ENCODE measurements at regions not wholly inside any gene's neighbourhood (a gene's known extent, or its start where the extent isn't known, plus 50 kb on each side); places are given as distances from the start of the nearest gene placed in this dataset.

DNA sequence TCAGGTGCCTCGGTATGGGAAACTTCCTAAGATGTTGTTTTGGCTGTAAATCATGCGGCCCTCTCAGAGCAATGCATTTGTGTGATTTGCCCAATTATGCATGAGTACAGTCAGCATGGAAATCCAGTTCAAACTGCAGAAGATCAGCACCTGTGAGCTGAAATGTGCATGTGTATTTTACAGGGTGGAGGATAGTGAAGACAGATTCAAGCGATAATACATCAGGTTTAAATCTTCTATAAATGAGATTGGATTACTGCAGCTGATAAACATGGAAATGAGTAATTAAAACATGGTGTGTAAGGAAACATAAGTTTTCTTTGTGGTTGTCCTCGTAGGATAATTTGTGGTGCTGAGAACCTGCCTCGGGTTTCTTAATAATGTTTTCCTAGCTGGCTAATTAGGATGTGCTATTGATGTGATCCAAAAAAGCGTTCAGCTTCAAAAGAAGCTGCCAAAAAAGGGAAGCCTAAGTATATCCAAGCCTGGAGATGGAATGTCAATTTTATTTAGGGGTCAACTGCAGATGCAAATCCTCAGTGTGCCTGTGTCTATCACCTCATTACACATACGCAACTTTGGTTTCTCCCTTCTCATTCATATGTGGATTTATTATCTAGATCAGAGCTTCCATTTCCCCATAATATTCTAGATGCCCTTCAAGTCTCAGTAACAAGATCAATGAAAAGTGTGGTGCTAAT is 117.1 kb upstream of the CCDC28A start:
- H2AFZ ChIP-seq (ENCODE audit: control insufficient read depth, low read depth, low read length) = no peak overlapping the region
- no peak overlapping the region for H3K27ac ChIP-seq (ENCODE audit: control insufficient read depth, insufficient read depth)
- H3K79me2 ChIP-seq (ENCODE audit: control insufficient read depth, insufficient read depth, low read length) = no peaks in the 10 kb centered on the region
- ChIA-PET RAD21 (ENCODE audit: unreplicated experiment) (interaction anchor here (0.9 to 2.3 kb wide), 5 partner anchors 8 to 64 kb away, joined by 3 to 23 read pairs (median 5); no protein-coding TSS in a partner anchor), SMC1A (ENCODE audit: uncharacterized antibody, unreplicated experiment) (interaction anchor here (0.6 to 4.7 kb wide), 11 partner anchors 9 to 214 kb away, joined by 3 to 46 read pairs (median 5); no protein-coding TSS in a partner anchor), POLR2A (interaction anchor here (1.3 to 4.4 kb wide), 4 partner anchors 8 to 62 kb away, joined by 3 to 31 read pairs (median 8); no protein-coding TSS in a partner anchor), CTCF (interaction anchor here (0.7 to 5.0 kb wide), 10 partner anchors 8 to 64 kb away, joined by 3 to 23 read pairs (median 4); no protein-coding TSS in a partner anchor)
- FAIRE-seq (no peak), DNase-seq (ENCODE audit: low read depth, low spot score) (no peak), ATAC-seq (no peak)
- no peaks in the 10 kb centered on the region for H3K36me3 ChIP-seq (ENCODE audit: control insufficient read depth in 2 of 2, insufficient read depth in 2 of 2, low read length in 1 of 2)
- H3K27me3 ChIP-seq (replicated peaks in 1 of 2; ENCODE audit: control insufficient read depth in 2 of 2, insufficient read depth in 2 of 2, low read length in 1 of 2) = no peaks in the 10 kb centered on the region
- H3K4me1 ChIP-seq (ENCODE audit: control insufficient read depth, insufficient read depth, low read length) = peaks cover 9% of the 10 kb centered on the region
- intact Hi-C loops (cut with micrococcal nuclease; ENCODE audit: unreplicated experiment) (no loop called here), in situ Hi-C loops (cut with MboI) (no loop called here)
- H3K4me3 ChIP-seq = no peak overlapping the region
- no TSS peak for BruUV-seq (replicated peaks)
- H3K9ac ChIP-seq (ENCODE audit: control insufficient read depth, insufficient read depth, low read length) = no peak overlapping the region
- H3K9me3 ChIP-seq (replicated peaks; ENCODE audit: control insufficient read depth, insufficient read depth, low read length) = no peaks in the 10 kb centered on the region
- WGBS (ENCODE audit: insufficient coverage, insufficient replicate concordance, low lambda C conversion rate, missing lambda C conversion rate) = 55% methylated on average over 7 of the region's 7 CpGs
- TF ChIP-seq, protein P1, sequence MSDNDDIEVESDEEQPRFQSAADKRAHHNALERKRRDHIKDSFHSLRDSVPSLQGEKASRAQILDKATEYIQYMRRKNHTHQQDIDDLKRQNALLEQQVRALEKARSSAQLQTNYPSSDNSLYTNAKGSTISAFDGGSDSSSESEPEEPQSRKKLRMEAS (IDR thresholded peaks at IDR 0.05; ENCODE audit: low read depth, low read length) = no peak
- TF ChIP-seq CREB1 (IDR thresholded peaks at IDR 0.05; ENCODE audit: low read depth) (no peak), NRF1 (conservative IDR thresholded peaks at IDR 0.05; ENCODE audit: low read depth, low read length) (no peak), ZNF384 (IDR thresholded peaks at IDR 0.05; ENCODE audit: borderline replicate concordance, low read depth, low read length) (no peak), EZH2 (IDR thresholded peaks at IDR 0.05; ENCODE audit: borderline replicate concordance, control insufficient read depth, low read depth, low read length) (no peak), RCOR1 (conservative IDR thresholded peaks at IDR 0.05; ENCODE audit: low read depth, low read length) (no peak), ZNF622 (IDR thresholded peaks at IDR 0.05) (no peak), SIX5 (IDR thresholded peaks at IDR 0.05; ENCODE audit: low read depth, low read length, severe bottlenecking) (no peak), FOXK2 (IDR thresholded peaks at IDR 0.05) (no peak), ZNF217 (IDR thresholded peaks at IDR 0.05) (no peak)
- TF ChIP-seq, protein P2, sequence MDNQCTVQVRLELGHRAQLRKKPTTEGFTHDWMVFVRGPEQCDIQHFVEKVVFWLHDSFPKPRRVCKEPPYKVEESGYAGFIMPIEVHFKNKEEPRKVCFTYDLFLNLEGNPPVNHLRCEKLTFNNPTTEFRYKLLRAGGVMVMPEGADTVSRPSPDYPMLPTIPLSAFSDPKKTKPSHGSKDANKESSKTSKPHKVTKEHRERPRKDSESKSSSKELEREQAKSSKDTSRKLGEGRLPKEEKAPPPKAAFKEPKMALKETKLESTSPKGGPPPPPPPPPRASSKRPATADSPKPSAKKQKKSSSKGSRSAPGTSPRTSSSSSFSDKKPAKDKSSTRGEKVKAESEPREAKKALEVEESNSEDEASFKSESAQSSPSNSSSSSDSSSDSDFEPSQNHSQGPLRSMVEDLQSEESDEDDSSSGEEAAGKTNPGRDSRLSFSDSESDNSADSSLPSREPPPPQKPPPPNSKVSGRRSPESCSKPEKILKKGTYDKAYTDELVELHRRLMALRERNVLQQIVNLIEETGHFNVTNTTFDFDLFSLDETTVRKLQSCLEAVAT (IDR thresholded peaks at IDR 0.05) = no peak
- TF ChIP-seq, protein P3, sequence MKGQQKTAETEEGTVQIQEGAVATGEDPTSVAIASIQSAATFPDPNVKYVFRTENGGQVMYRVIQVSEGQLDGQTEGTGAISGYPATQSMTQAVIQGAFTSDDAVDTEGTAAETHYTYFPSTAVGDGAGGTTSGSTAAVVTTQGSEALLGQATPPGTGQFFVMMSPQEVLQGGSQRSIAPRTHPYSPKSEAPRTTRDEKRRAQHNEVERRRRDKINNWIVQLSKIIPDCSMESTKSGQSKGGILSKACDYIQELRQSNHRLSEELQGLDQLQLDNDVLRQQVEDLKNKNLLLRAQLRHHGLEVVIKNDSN (IDR thresholded peaks at IDR 0.05; ENCODE audit: borderline replicate concordance, extremely low read length, insufficient read depth, low read depth, low read length) = no peak
- TF ChIP-seq, protein P4, sequence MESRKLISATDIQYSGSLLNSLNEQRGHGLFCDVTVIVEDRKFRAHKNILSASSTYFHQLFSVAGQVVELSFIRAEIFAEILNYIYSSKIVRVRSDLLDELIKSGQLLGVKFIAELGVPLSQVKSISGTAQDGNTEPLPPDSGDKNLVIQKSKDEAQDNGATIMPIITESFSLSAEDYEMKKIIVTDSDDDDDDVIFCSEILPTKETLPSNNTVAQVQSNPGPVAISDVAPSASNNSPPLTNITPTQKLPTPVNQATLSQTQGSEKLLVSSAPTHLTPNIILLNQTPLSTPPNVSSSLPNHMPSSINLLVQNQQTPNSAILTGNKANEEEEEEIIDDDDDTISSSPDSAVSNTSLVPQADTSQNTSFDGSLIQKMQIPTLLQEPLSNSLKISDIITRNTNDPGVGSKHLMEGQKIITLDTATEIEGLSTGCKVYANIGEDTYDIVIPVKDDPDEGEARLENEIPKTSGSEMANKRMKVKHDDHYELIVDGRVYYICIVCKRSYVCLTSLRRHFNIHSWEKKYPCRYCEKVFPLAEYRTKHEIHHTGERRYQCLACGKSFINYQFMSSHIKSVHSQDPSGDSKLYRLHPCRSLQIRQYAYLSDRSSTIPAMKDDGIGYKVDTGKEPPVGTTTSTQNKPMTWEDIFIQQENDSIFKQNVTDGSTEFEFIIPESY (IDR thresholded peaks at IDR 0.05) = no peak
- TF ChIP-seq, protein P5, sequence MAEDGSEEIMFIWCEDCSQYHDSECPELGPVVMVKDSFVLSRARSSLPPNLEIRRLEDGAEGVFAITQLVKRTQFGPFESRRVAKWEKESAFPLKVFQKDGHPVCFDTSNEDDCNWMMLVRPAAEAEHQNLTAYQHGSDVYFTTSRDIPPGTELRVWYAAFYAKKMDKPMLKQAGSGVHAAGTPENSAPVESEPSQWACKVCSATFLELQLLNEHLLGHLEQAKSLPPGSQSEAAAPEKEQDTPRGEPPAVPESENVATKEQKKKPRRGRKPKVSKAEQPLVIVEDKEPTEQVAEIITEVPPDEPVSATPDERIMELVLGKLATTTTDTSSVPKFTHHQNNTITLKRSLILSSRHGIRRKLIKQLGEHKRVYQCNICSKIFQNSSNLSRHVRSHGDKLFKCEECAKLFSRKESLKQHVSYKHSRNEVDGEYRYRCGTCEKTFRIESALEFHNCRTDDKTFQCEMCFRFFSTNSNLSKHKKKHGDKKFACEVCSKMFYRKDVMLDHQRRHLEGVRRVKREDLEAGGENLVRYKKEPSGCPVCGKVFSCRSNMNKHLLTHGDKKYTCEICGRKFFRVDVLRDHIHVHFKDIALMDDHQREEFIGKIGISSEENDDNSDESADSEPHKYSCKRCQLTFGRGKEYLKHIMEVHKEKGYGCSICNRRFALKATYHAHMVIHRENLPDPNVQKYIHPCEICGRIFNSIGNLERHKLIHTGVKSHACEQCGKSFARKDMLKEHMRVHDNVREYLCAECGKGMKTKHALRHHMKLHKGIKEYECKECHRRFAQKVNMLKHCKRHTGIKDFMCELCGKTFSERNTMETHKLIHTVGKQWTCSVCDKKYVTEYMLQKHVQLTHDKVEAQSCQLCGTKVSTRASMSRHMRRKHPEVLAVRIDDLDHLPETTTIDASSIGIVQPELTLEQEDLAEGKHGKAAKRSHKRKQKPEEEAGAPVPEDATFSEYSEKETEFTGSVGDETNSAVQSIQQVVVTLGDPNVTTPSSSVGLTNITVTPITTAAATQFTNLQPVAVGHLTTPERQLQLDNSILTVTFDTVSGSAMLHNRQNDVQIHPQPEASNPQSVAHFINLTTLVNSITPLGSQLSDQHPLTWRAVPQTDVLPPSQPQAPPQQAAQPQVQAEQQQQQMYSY (CRISPR knock-in tag; IDR thresholded peaks at IDR 0.05) = no peak
- H3K4me2 ChIP-seq (ENCODE audit: control insufficient read depth, insufficient read depth) = no peak overlapping the region
- H4K20me1 ChIP-seq (ENCODE audit: control insufficient read depth, insufficient read depth) = no peaks in the 10 kb centered on the region

All from GM12878 (cell line).